ENCODE measurements at regions not wholly inside any gene's neighbourhood (a gene's known extent, or its start where the extent isn't known, plus 50 kb on each side); places are given as distances from the start of the nearest gene placed in this dataset.
A peak's percentile ranks its signal among the peaks of the same experiment; 100 is the strongest.
"Not testable (repeated sequence)": the region's sequence is repeated elsewhere in the genome, so short reads cannot be mapped to it uniquely, and the experiment has no call there.

- DNase-seq (ENCODE audit: low read depth): peak; percentile 28
- no peak overlapping the region for H3K4me3 ChIP-seq (ENCODE audit: low read depth, low read length)
- TF ChIP-seq CTCF (conservative IDR thresholded peaks at IDR 0.05; ENCODE audit: low read depth, low read length): no peak
Measured at GRCh38 chr1:8155528-8156186, 129.5 kb upstream of the ERRFI1 start.

GRCh38 chr1:8154621-8155052 is 128.5 kb upstream of the ERRFI1 start:
- TF ChIP-seq CTCF (conservative IDR thresholded peaks at IDR 0.05; ENCODE audit: low read depth, low read length): no peak
- DNase-seq (ENCODE audit: low read depth): peak; percentile 33
- H3K4me3 ChIP-seq (ENCODE audit: low read depth, low read length): no peak overlapping the region

- no peak overlapping the region for H3K4me3 ChIP-seq (ENCODE audit: low read depth, low read length)
- DNase-seq (ENCODE audit: low read depth): no peak
- no peak for TF ChIP-seq CTCF (conservative IDR thresholded peaks at IDR 0.05; ENCODE audit: low read depth, low read length)
Measured at GRCh38 chr1:8153961-8154360, 127.9 kb upstream of the ERRFI1 start.

- no peak overlapping the region for H3K4me3 ChIP-seq (ENCODE audit: low read depth, low read length)
- no peak for DNase-seq (ENCODE audit: low read depth)
- no peak for TF ChIP-seq CTCF (conservative IDR thresholded peaks at IDR 0.05; ENCODE audit: low read depth, low read length)
Measured at GRCh38 chr1:8152731-8153702, 126.9 kb upstream of the ERRFI1 start.

GRCh38 chr1:8151647-8152046 is 125.5 kb upstream of the ERRFI1 start:
- DNase-seq (ENCODE audit: low read depth): no peak
- no peak for TF ChIP-seq CTCF (conservative IDR thresholded peaks at IDR 0.05; ENCODE audit: low read depth, low read length)
- no peak overlapping the region for H3K4me3 ChIP-seq (ENCODE audit: low read depth, low read length)

- not testable (repeated sequence) for DNase-seq (ENCODE audit: low read depth); H3K4me3 ChIP-seq (ENCODE audit: low read depth, low read length)
Measured at GRCh38 chr1:8149756-8150155, 123.6 kb upstream of the ERRFI1 start.

GRCh38 chr1:8147956-8148355 is 121.8 kb upstream of the ERRFI1 start:
- H3K4me3 ChIP-seq (ENCODE audit: low read depth, low read length): no peak overlapping the region
- no peak for TF ChIP-seq CTCF (conservative IDR thresholded peaks at IDR 0.05; ENCODE audit: low read depth, low read length)
- no peak for DNase-seq (ENCODE audit: low read depth)
